ENCODE measurements at regions not wholly inside any gene's neighbourhood (a gene's known extent, or its start where the extent isn't known, plus 50 kb on each side); places are given as distances from the start of the nearest gene placed in this dataset.

DNA sequence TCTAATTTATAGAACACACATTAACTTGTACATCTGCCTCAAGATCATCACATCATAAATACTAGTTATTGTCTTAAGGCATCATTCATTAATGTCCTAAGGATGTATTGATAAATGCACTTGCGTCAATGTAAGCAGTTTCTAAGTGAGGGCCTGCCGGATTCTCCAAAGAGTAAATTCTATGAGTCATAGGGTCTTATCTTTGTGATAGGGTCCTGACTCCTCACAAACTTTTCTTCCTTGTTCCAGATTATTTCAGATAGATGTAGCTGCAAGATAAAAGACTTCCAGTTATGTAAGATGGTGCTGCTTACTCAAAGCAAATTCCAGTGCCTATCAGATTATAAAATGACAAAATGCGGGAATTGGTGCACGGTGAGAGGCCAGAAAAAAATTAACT, 315.0 kb upstream of the SLC39A10 start (continued):
- TF ChIP-seq ELK1 (IDR thresholded peaks at IDR 0.05; ENCODE audit: low read depth, low read length): no peak
- no peak for TF ChIP-seq SREBF2 (IDR thresholded peaks at IDR 0.05)
- TF ChIP-seq, protein P1, sequence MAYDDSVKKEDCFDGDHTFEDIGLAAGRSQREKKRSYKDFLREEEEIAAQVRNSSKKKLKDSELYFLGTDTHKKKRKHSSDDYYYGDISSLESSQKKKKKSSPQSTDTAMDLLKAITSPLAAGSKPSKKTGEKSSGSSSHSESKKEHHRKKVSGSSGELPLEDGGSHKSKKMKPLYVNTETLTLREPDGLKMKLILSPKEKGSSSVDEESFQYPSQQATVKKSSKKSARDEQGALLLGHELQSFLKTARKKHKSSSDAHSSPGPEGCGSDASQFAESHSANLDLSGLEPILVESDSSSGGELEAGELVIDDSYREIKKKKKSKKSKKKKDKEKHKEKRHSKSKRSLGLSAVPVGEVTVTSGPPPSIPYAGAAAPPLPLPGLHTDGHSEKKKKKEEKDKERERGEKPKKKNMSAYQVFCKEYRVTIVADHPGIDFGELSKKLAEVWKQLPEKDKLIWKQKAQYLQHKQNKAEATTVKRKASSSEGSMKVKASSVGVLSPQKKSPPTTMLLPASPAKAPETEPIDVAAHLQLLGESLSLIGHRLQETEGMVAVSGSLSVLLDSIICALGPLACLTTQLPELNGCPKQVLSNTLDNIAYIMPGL (CRISPR knock-in tag; IDR thresholded peaks at IDR 0.05; ENCODE audit: borderline replicate concordance): no peak

GRCh38 chr2:195338856-195339255, 318.2 kb upstream of the SLC39A10 start:
- Histone ChIP-seq H3K4me2 (no peak overlapping the region), H3K4me1 (0 out of 3 replicates have a peak, but pooled peaks cover 13% of the 10 kb centered on the region), H3K4me3 (no peak overlapping the region), H3K27ac (no peak overlapping the region; a peak in 1 of 6 replicates), H3K9me3 (no peaks in the 10 kb centered on the region)
- POLR2A ChIA-PET: no interaction called here
- DNase-seq (ENCODE audit: low read depth in 1 of 2, low spot score in 1 of 2): no peak
- no peak for ATAC-seq
- no peak for FAIRE-seq
- no peak for TF ChIP-seq CTCF (IDR thresholded peaks at IDR 0.05)
- TF ChIP-seq, protein P2, sequence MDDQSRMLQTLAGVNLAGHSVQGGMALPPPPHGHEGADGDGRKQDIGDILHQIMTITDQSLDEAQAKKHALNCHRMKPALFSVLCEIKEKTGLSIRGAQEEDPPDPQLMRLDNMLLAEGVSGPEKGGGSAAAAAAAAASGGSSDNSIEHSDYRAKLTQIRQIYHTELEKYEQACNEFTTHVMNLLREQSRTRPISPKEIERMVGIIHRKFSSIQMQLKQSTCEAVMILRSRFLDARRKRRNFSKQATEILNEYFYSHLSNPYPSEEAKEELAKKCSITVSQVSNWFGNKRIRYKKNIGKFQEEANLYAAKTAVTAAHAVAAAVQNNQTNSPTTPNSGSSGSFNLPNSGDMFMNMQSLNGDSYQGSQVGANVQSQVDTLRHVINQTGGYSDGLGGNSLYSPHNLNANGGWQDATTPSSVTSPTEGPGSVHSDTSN (IDR thresholded peaks at IDR 0.05): no peak
- TF ChIP-seq CEBPB (IDR thresholded peaks at IDR 0.05): no peak
- TF ChIP-seq ESRRA (IDR thresholded peaks at IDR 0.05; ENCODE audit: borderline replicate concordance, low read length): no peak
- no peak for TF ChIP-seq SMC3 (IDR thresholded peaks at IDR 0.05)
- no peak for TF ChIP-seq NPAS2 (CRISPR knock-in tag; IDR thresholded peaks at IDR 0.05; ENCODE audit: borderline replicate concordance)
- TF ChIP-seq MYC (IDR thresholded peaks at IDR 0.05; ENCODE audit: borderline replicate concordance, low read length): no peak
- TF ChIP-seq RCOR1 (IDR thresholded peaks at IDR 0.05; ENCODE audit: low read depth, low read length): no peak
- CTCF ChIA-PET: interaction anchor here (1.1 kb wide), 1 partner anchor 21 kb away, joined by 5 read pairs; no protein-coding TSS in a partner anchor
- 82% methylated on average over 1 of the region's 1 CpG for WGBS (ENCODE audit: missing lambda C conversion rate)

DNA sequence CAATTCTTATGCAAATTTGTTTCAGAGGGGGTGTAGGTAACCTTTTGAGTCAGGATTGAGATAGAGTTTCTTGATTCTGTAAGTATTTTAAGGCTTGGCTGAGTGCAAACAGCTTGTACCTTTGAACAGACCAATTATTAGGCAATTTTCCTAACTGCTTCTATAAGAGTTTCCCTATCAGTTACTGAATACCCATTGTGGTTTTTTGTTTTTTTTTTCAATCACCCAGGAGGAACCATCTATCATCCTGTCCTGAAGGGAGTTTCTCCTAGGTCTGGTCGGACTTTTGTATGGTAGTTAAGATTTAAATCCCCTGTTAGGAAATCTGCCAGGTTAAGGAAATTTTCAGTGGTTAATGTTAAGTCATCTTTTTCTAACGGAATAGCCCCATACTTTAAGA, 319.4 kb upstream of the SLC39A10 start:
- 54% methylated on average over 2 of the region's 2 CpGs for WGBS (ENCODE audit: missing lambda C conversion rate)
- ChIA-PET CTCF (no interaction called here), POLR2A (no interaction called here)
- H3K4me3 ChIP-seq: no peak overlapping the region
- ATAC-seq (no peak), DNase-seq (ENCODE audit: low read depth in 1 of 2, low spot score in 1 of 2) (no peak), FAIRE-seq (no peak)
- TF ChIP-seq RARB (CRISPR knock-in tag; IDR thresholded peaks at IDR 0.05) (no peak), CBX2 (IDR thresholded peaks at IDR 0.05; ENCODE audit: borderline replicate concordance, low read depth) (no peak), SMC3 (IDR thresholded peaks at IDR 0.05) (no peak), TFCP2L1 (CRISPR knock-in tag; IDR thresholded peaks at IDR 0.05) (no peak), BHLHE40 (IDR thresholded peaks at IDR 0.05; ENCODE audit: low read depth, low read length) (no peak), NPAS2 (CRISPR knock-in tag; IDR thresholded peaks at IDR 0.05; ENCODE audit: borderline replicate concordance) (no peak), CHD4 (IDR thresholded peaks at IDR 0.05; ENCODE audit: borderline replicate concordance) (no peak), JUNB (IDR thresholded peaks at IDR 0.05) (no peak), MYC (IDR thresholded peaks at IDR 0.05; ENCODE audit: borderline replicate concordance, low read length) (no peak)
- TF ChIP-seq, protein P3, sequence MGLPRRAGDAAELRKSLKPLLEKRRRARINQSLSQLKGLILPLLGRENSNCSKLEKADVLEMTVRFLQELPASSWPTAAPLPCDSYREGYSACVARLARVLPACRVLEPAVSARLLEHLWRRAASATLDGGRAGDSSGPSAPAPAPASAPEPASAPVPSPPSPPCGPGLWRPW (IDR thresholded peaks at IDR 0.05): no peak
- TF ChIP-seq, protein P4, sequence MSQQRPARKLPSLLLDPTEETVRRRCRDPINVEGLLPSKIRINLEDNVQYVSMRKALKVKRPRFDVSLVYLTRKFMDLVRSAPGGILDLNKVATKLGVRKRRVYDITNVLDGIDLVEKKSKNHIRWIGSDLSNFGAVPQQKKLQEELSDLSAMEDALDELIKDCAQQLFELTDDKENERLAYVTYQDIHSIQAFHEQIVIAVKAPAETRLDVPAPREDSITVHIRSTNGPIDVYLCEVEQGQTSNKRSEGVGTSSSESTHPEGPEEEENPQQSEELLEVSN (IDR thresholded peaks at IDR 0.05; ENCODE audit: borderline replicate concordance, low read depth): no peak
- 0 out of 3 replicates have a peak, but pooled peaks cover 12% of the 10 kb centered on the region for H3K4me1 ChIP-seq
- H3K4me2 ChIP-seq: no peak overlapping the region
- H3K9me3 ChIP-seq: no peaks in the 10 kb centered on the region
- H3K27ac ChIP-seq: no peak overlapping the region
